Spleen (tissue), 11 donors: ENCODE measurements at regions not wholly inside any gene's neighbourhood (a gene's known extent, or its start where the extent isn't known, plus 50 kb on each side); places are given as distances from the start of the nearest gene placed in this dataset.
A peak's percentile ranks its signal among the peaks of the same experiment; 100 is the strongest.
"Not testable (repeated sequence)": the region's sequence is repeated elsewhere in the genome, so short reads cannot be mapped to it uniquely, and the experiment has no call there.

ENCODE experiments used
- DNase-seq: peaks from one replicate; pipeline ENCODE4 v3.0.0-alpha.2; 2020
- H3K27ac ChIP-seq, 8 donors: fragments of 200-600 bp; sonication (generic) in 7 of 8; 1 replicate in 4 of 8; 2 replicates in 4 of 8; pipeline versions ENCODE4 v1.5.0 to v1.8.0; 2016 to 2021; ENCODE audit warnings: inconsistent platforms in 4 of 8, mild to moderate bottlenecking in 4 of 8, moderate library complexity in 1 of 8
- H3K27me3 ChIP-seq, 7 donors: fragments of 200-600 bp; sonication (generic) in 6 of 7; replicated peaks in 1 of 7; 1 replicate in 4 of 7; 2 replicates in 3 of 7; pipeline versions ENCODE4 v1.5.0 to v1.8.0; 2016 to 2021; ENCODE audit warnings: inconsistent platforms in 3 of 7, mild to moderate bottlenecking in 1 of 7
- H3K36me3 ChIP-seq, 6 donors: fragments of 200-600 bp; sonication (generic) in 5 of 6; 1 replicate in 4 of 6; 2 replicates in 2 of 6; pipeline versions ENCODE4 v1.5.0 to v1.8.0; 2016 to 2021; ENCODE audit warnings: inconsistent platforms in 2 of 6
- H3K4me1 ChIP-seq, 6 donors: fragments of 200-600 bp; sonication (generic) in 5 of 6; 1 replicate in 3 of 6; 2 replicates in 3 of 6; pipeline versions ENCODE4 v1.5.0 to v1.8.0; 2016 to 2021; ENCODE audit warnings: inconsistent platforms in 3 of 6
- H3K4me3 ChIP-seq, 8 donors: fragments of 200-600 bp; sonication (generic) in 7 of 8; 1 replicate in 4 of 8; 2 replicates in 4 of 8; pipeline versions ENCODE4 v1.5.0 to v1.8.0; 2016 to 2021; ENCODE audit warnings: inconsistent platforms in 4 of 8, mild to moderate bottlenecking in 4 of 8, moderate library complexity in 2 of 8
- H3K9me3 ChIP-seq, 8 donors: fragments of 200-600 bp; sonication (generic) in 7 of 8; 1 replicate in 4 of 8; 2 replicates in 4 of 8; pipeline versions ENCODE4 v1.5.0 to v1.8.0; 2016 to 2021; ENCODE audit warnings: inconsistent platforms in 4 of 8
- POLR2A ChIP-seq, 3 donors: fragments of 450-650 bp; IDR thresholded peaks; one replicate each; pipeline ENCODE4 v1.5.1; 2017; ENCODE audit warnings: antibody characterized with exemption in 3 of 3, mild to moderate bottlenecking in 1 of 3
- POLR2AphosphoS5 ChIP-seq, 3 donors: sonication (generic); formaldehyde crosslinking; IDR thresholded peaks; one replicate each; pipeline ENCODE4 v1.5.1; 2017; ENCODE audit warnings: antibody characterized with exemption in 3 of 3
- WGBS, 5 donors: extraction: QIAGEN DNeasy Blood & Tissue Kit in 3 of 5; methylation state at CpG; one replicate each; pipeline versions ENCODE4 v1.1.5 to v1.1.7; 2013 to 2018; 5-methylcytosine and 5-hydroxymethylcytosine counted together
- intact Hi-C: fragments of 100-400 bp; cut with DNase I; formaldehyde crosslinking; loops from one replicate; pipeline ENCODE4 v1.15.0; 2023; ENCODE audit warnings: low total_unique reads
- TF ChIP-seq, protein P1 (sequence below), 11 experiments: fragments of 200-600 bp in 7 of 11; fragments of 450-650 bp in 4 of 11; sonication (generic) in 4 of 11; IDR thresholded peaks in 8 of 11; conservative IDR thresholded peaks in 3 of 11; 1 replicate in 7 of 11; 2 replicates in 4 of 11; pipeline versions ENCODE4 v1.4.0 to v1.8.0; 2016 to 2021; ENCODE audit warnings: antibody characterized with exemption in 11 of 11, inconsistent platforms in 4 of 11, mild to moderate bottlenecking in 1 of 11
- donor health status: healthy with polysubstance abuse.
- donor health status: DM: no; HTN: no; CAD: no; lungs with moderate emphysema.
- donor health status: DM: no; HTN: no; CAD: no.
- donor health status: Bipolar disorder and iron deficiency.
- donor health status: healthy.
- donor health status: DM: no; HTN: no; CAD: no.
- donor health status: DM: yes; HTN: yes; CAD: no.

- intact Hi-C loops: no loop called here
- Histone ChIP-seq H3K36me3 (no peaks in the 10 kb centered on the region), H3K4me1 (no peaks in the 10 kb centered on the region), H3K9me3 (peaks cover 0 to 24% (median 12%) of the 10 kb centered on the region in 8 donors), H3K4me3 (no peak overlapping the region), H3K27ac (no peak overlapping the region), H3K27me3 (no peaks in the 10 kb centered on the region)
- 41 to 72% (median 62%) methylated on average over 65 to 80 of the region's 80 CpGs for WGBS, 5 donors
- no peak for TF ChIP-seq POLR2A (IDR thresholded peaks at IDR 0.05)
- peak; percentile 66 for DNase-seq
Measured at GRCh38 chr2:91974401-91975129, 2896.7 kb upstream of the TEKT4 start.

GRCh38 chr2:91975130-91975491 is 2896.1 kb upstream of the TEKT4 start:
- TF ChIP-seq, protein P1, sequence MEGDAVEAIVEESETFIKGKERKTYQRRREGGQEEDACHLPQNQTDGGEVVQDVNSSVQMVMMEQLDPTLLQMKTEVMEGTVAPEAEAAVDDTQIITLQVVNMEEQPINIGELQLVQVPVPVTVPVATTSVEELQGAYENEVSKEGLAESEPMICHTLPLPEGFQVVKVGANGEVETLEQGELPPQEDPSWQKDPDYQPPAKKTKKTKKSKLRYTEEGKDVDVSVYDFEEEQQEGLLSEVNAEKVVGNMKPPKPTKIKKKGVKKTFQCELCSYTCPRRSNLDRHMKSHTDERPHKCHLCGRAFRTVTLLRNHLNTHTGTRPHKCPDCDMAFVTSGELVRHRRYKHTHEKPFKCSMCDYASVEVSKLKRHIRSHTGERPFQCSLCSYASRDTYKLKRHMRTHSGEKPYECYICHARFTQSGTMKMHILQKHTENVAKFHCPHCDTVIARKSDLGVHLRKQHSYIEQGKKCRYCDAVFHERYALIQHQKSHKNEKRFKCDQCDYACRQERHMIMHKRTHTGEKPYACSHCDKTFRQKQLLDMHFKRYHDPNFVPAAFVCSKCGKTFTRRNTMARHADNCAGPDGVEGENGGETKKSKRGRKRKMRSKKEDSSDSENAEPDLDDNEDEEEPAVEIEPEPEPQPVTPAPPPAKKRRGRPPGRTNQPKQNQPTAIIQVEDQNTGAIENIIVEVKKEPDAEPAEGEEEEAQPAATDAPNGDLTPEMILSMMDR (IDR thresholded peaks at IDR 0.05 in 8 of 11, conservative IDR thresholded peaks at IDR 0.05 in 3 of 11): no peak
- TF ChIP-seq POLR2AphosphoS5 (IDR thresholded peaks at IDR 0.05) (no peak), POLR2A (IDR thresholded peaks at IDR 0.05) (no peak)
- no peaks in the 10 kb centered on the region for H3K27me3 ChIP-seq
- no peaks in the 10 kb centered on the region for H3K36me3 ChIP-seq
- H3K27ac ChIP-seq: no peak overlapping the region
- intact Hi-C loops: no loop called here
- H3K4me1 ChIP-seq: no peaks in the 10 kb centered on the region
- no peak overlapping the region for H3K4me3 ChIP-seq
- 83 to 93% (median 88%) methylated on average over 5 to 18 of the region's 18 CpGs for WGBS, 5 donors
- peak; percentile 67 for DNase-seq
- H3K9me3 ChIP-seq: peaks cover 0 to 24% (median 12%) of the 10 kb centered on the region in 8 donors

- intact Hi-C loops, H3K4me1 ChIP-seq, H3K4me3 ChIP-seq, H3K36me3 ChIP-seq, H3K27me3 ChIP-seq, H3K27ac ChIP-seq, H3K9me3 ChIP-seq: not testable (repeated sequence)
- 80 to 90% (median 88%) methylated on average over 1 to 13 of the region's 13 CpGs for WGBS, 5 donors
- DNase-seq: peak; percentile 68
Measured at GRCh38 chr2:91981016-91981668, 2890.1 kb upstream of the TEKT4 start.

GRCh38 chr2:91981669-91982020 is 2889.6 kb upstream of the TEKT4 start:
- DNase-seq, H3K27me3 ChIP-seq, H3K4me3 ChIP-seq, H3K9me3 ChIP-seq, H3K27ac ChIP-seq, H3K4me1 ChIP-seq, intact Hi-C loops, H3K36me3 ChIP-seq: not testable (repeated sequence)
- 75 to 93% (median 89%) methylated on average over 3 of the region's 3 CpGs for WGBS, 5 donors

DNA sequence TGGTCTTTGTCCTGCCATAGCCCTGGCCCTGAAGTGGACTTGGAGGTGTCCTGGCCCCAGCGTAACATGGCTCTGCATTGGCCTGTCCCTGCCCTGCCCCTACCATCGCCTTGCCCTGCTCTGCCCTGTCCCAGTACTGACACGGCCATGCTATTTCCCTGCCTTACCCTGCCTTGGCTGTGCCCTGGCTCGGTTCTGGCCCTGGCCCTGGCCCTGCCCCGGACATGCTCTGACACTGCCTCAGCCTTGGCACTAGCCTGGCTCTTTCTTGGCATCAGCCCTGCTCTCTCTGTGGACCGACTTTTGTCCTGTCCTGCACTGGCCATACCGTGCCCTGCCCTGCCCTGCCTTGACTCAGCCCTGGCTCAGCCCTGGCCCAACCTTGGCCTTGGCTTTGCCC is 2889.0 kb upstream of the TEKT4 start:
- H3K4me1 ChIP-seq, H3K4me3 ChIP-seq, intact Hi-C loops, H3K27me3 ChIP-seq, H3K27ac ChIP-seq, H3K9me3 ChIP-seq, H3K36me3 ChIP-seq: not testable (repeated sequence)
- DNase-seq: peak; percentile 52
- WGBS, 5 donors: 75 to 88% (median 81%) methylated on average over 7 of the region's 7 CpGs

GRCh38 chr2:91983257-91983656 is 2888.0 kb upstream of the TEKT4 start:
- H3K36me3 ChIP-seq, intact Hi-C loops, H3K9me3 ChIP-seq, H3K4me1 ChIP-seq, H3K27ac ChIP-seq, H3K27me3 ChIP-seq, H3K4me3 ChIP-seq: not testable (repeated sequence)
- WGBS, 5 donors: 79 to 94% (median 88%) methylated on average over 3 of the region's 3 CpGs
- DNase-seq: peak; percentile 58

DNA sequence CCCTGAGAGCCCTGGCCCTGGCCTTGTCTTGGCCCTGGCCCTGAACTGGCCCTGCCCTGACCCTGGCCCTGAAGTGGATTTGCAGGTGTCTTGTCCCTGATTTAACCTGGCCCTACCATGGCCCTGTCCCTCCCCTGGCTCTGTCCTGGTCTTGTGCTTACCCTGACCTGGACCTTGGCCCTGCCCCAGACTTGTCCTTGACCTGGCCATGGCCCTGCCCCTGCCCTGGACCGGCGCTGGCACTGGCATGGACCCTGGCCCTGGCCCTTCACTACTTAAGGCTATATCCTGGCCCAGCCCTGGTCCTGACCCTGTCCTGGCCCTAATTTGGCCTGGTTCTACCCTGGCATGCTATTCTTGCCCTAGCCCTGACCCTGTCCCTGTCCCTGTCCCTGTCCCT is 2887.5 kb upstream of the TEKT4 start:
- 91 to 100% (median 92%) methylated on average over 2 of the region's 2 CpGs for WGBS, 5 donors
- peak; percentile 62 for DNase-seq
- H3K4me1 ChIP-seq, H3K27me3 ChIP-seq, H3K9me3 ChIP-seq, intact Hi-C loops, H3K4me3 ChIP-seq, H3K36me3 ChIP-seq, H3K27ac ChIP-seq: not testable (repeated sequence)

DNA sequence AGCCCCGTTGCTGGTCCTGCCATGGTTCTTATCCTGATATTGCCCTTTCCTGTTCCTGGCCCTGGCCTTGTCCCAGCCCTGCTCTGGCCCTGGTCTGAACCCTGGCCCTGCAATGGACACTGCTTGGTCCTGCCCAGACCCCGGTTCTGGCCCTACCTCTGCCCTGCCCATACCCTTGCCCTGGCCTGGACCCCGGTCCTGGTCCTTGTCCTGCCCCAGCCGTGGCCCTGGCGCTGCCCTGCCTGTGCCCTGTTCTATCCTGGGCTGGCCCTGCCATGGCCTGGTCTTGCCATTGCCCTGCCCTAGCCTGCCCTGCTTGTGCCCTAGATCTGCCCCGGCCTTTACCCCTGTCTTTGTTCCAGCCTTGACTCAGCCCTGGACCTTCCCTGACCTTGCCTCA is 2887.1 kb upstream of the TEKT4 start:
- H3K36me3 ChIP-seq, H3K4me1 ChIP-seq, H3K4me3 ChIP-seq, H3K27me3 ChIP-seq, intact Hi-C loops, H3K9me3 ChIP-seq, H3K27ac ChIP-seq: not testable (repeated sequence)
- WGBS, 5 donors: 70 to 86% (median 83%) methylated on average over 4 to 6 of the region's 6 CpGs
- DNase-seq: peak; percentile 62

DNA sequence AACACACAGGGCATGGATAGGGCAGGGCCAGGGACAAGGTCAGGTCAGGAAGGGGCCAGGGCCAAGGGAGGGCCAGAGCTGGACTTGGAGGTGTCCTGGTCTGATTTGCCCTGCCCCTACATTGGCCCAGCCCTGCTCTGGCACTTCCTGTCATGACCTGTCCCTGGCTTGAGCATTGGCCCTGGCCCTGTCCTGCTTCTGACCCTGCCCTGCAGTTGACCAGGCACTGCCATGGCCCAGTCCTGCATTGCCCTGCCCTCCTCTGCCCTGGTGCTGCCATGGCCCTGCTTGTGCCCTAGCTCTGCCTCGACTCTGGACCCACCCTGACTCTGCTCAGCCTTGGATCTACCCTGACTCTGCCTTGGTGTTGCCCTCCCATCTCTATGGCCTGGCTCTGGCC is 2885.7 kb upstream of the TEKT4 start:
- DNase-seq: peak; percentile 41
- intact Hi-C loops: not testable (repeated sequence)
- WGBS, 5 donors: 33 to 63% (median 45%) methylated on average over 1 of the region's 1 CpG

GRCh38 chr2:91986893-91987292 is 2884.3 kb upstream of the TEKT4 start:
- H3K4me3 ChIP-seq, H3K4me1 ChIP-seq, H3K9me3 ChIP-seq, H3K27me3 ChIP-seq, H3K27ac ChIP-seq, DNase-seq, H3K36me3 ChIP-seq, intact Hi-C loops: not testable (repeated sequence)
- WGBS, 5 donors: 60 to 78% (median 71%) methylated on average over 2 of the region's 2 CpGs

More for the DNA sequence above, 2885.7 kb upstream of the TEKT4 start:
- H3K9me3 ChIP-seq, H3K27ac ChIP-seq, H3K27me3 ChIP-seq, H3K4me1 ChIP-seq, H3K4me3 ChIP-seq, H3K36me3 ChIP-seq: not testable (repeated sequence)
